HG02840 (cell line): ENCODE measurements at regions not wholly inside any gene's neighbourhood (a gene's known extent, or its start where the extent isn't known, plus 50 kb on each side); places are given as distances from the start of the nearest gene placed in this dataset.
"Not testable (repeated sequence)": the region's sequence is repeated elsewhere in the genome, so short reads cannot be mapped to it uniquely, and the experiment has no call there.

Experiments
- ATAC-seq: cut with Tn5 transposase; IDR thresholded peaks from one replicate; pipeline ENCODE4 v1.9.1; 2021; ENCODE audit warnings: mild to moderate bottlenecking, moderate library complexity, moderate number of reproducible peaks; ENCODE audit not compliant: unreplicated experiment, low FRiP score

GRCh38 chr4:184906480-184907097, 80.8 kb upstream of the ACSL1 start:
- no peak for ATAC-seq

GRCh38 chr4:184907216-184907615, 81.4 kb upstream of the ACSL1 start:
- no peak for ATAC-seq

DNA sequence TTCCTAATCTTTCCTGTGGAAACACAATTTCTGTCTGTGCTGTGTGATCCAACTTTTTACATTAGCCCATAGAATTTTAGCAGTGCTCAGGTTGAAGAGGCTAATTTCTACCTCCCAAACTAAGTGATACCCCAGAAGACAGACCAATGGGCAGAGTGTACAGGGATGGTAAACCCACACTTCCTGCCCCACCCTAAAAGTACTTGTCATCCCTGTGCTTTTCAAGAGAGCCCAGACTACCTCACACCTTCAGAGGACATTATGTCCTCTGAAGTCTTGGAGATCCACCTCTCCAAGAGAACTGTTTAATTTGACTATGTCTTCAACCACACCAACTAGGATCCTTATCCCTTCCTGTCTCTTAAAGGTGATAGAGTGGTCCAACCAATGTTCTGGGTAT, 82.0 kb upstream of the ACSL1 start:
- no peak for ATAC-seq

DNA sequence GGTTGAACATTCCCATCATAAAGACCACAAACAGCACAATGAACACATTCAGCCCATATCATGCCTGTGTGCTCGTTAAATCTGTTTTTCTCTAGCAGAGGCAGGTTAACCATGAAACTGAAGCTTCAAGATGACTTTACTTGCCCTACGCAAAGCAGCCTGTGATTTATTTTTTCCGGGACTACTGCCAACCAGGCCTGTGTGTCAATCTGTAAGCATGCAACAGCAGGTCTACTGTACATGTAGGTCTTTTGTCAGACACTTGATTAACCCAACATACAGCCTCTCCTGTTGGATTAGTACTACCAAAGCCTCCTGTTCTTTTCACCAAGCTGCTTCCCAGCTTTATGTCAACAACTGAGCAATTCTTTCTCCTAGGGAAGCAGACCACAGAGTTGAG, 85.5 kb upstream of the ACSL1 start:
- no peak for ATAC-seq

- no peak for ATAC-seq
Observed at GRCh38 chr4:184913356-184914143, 87.8 kb upstream of the ACSL1 start.

DNA sequence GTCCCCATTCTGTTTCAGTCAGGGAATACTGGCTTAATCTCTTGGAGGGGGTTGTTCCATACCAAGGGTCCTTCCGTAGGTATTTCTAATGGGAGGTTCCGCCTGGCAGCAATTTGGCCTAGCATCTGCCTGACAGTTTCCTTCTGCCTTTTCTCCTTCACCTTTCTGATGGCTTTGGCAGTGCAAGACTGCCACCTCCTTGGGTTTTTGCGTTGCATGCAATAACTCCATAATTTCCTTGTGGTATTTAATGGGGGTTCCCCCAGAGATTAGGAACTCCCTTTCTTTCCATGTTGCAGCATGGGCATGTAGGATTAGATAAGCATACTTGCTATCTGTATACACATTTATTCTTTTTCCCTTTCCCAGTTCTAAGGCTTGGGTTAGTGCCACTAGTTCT, 93.0 kb upstream of the ACSL1 start:
- not testable (repeated sequence) for ATAC-seq

DNA sequence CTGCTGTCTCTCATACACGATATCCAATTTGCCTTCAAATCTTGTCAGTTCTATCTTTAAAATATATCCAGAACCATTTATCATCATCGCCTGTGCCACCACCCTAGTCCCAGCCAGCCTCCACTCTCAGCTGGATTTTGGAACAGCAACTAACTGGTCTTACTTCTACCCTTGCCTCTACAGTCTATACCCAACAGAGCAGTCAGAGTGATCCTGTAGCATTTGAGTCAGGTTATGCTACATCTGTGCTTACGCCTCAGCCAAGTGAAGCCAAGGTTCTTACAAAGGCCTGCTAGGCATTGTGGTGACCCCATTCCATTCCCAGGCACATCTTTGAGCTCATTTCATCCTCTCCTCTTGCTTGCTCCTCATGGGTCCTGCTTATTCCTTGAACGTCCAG, 95.7 kb upstream of the ACSL1 start:
- no peak for ATAC-seq

- no peak for ATAC-seq
Observed at GRCh38 chr4:184922301-184922700, 96.0 kb upstream of the HELT start.

DNA sequence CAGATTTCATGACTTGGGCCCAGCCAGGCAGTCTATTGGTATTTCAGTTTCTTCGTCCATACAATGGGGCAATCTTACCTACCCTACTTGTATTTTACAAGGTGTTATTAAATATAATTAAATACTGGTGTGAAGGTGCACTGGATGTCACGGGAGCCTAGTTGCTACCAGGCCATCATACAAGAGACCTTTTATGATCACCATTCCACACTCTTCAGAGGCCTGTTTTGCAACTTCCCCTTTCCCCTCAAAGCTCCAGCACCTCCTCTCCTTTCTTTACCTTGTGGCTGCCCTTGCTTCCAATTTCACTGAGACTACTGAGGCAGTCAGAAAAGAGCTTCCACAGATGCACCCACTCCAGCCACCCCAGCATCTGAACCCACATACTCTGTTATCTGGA, 93.8 kb upstream of the HELT start:
- no peak for ATAC-seq

- ATAC-seq = no peak
Observed at GRCh38 chr4:184929476-184929875, 88.8 kb upstream of the HELT start.

GRCh38 chr4:184930026-184930425, 88.3 kb upstream of the HELT start:
- no peak for ATAC-seq

DNA sequence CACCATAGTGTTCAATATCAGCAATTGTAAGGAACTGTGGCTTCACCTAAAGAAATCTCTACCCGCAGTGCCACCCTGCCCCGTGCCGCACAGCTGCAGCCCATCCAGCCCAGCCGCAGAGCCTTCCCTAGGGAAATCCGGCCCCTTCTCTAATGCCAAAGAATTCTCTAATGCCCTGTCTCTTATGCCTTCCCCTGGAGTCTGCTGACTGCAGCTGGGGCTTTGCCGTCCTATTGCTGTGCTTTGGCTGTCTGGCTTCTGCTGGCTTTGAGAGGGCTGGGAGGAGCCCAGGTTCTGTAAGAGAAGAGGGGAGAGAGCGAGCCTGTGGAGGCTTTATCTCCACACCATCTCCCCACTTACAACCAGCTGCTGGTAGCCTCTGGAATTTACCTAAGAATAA, 85.9 kb upstream of the HELT start:
- no peak for ATAC-seq

- no peak for ATAC-seq
Observed at GRCh38 chr4:184933311-184933710, 85.0 kb upstream of the HELT start.

DNA sequence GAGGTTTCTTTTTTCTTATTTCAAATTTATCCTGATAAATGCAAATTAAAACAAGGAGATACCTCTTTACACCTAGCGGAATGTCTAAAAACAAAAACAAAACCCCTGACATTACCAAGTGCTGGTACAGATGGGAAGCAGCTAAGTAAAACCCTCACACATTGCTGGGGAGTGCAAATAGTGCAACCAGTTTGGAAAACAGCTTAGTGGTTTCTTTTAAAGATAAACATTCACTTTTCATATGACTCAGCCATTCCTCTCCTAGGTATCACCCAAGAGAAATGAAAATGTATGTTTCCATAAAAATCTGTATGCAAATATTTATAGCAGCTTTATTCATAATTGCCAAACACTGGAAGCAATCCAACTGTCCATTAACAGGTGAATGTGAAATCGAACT, 84.1 kb upstream of the HELT start:
- ATAC-seq = no peak

DNA sequence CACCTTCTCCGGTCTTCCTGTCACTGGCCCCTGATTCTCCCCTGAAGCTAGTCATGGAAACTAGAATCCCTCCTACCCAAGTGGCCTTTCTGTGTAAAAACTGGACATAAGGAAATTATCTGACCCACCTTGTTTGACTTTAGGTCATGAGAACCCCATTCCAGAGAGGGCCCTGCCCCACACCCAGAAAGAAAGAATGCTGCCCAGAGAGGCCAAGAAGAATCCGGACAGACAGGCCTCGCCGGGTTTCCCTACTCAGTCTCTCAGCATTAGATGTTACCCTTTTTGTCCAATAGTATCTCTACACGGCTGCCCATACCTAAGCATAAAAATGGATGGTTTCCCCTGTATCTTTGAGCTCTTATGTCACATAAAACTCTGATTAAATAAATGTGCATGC, 83.3 kb upstream of the HELT start:
- no peak for ATAC-seq

- no peak for ATAC-seq
Observed at GRCh38 chr4:184936071-184936470, 82.2 kb upstream of the HELT start.

GRCh38 chr4:184937030-184937710, 81.1 kb upstream of the HELT start:
- no peak for ATAC-seq

- ATAC-seq = no peak
Observed at GRCh38 chr4:184937745-184938144, 80.5 kb upstream of the HELT start.

GRCh38 chr4:184938871-184939270, 79.4 kb upstream of the HELT start:
- no peak for ATAC-seq

- no peak for ATAC-seq
Observed at GRCh38 chr4:184939978-184940377, 78.3 kb upstream of the HELT start.

GRCh38 chr4:184940500-184940899, 77.8 kb upstream of the HELT start:
- ATAC-seq = no peak
